T-cell (primary cell): ENCODE measurements at regions not wholly inside any gene's neighbourhood (a gene's known extent, or its start where the extent isn't known, plus 50 kb on each side); places are given as distances from the start of the nearest gene placed in this dataset.

Experiments used
- ATAC-seq, 4 experiments: fragments of 200-7000 bp in 3 of 4; fragments of 150-1000 bp in 1 of 4; cut with Tn5 transposase; replicated peaks in 1 of 4; 1 replicate in 3 of 4; 2 replicates in 1 of 4; pipeline ENCODE4 v1.10.0; 2021; ENCODE audit warnings: moderate library complexity in 3 of 4, mild to moderate bottlenecking in 2 of 4, moderate number of reproducible peaks in 1 of 4
- CTCF ChIA-PET, 2 donors: fragments of 300-600 bp; sonication (Branson Sonifier 250); formaldehyde crosslinking; loops; one replicate each; lab custom pipeline; 2022; ENCODE audit warnings: antibody characterized with exemption in 2 of 2; lab: Charles Lee
- POLR2A ChIA-PET, 2 donors: fragments of 300-600 bp; sonication (Branson Sonifier 250); formaldehyde crosslinking; loops; one replicate each; lab custom pipeline; 2022; ENCODE audit warnings: antibody characterized with exemption in 2 of 2; lab: Charles Lee
- DNase-seq, 35 experiments: peaks; one replicate each; pipeline versions ENCODE4 v3.0.0 to v3.0.0-alpha.2; 2013 to 2023
- H3K27ac ChIP-seq: one replicate; pipeline ENCODE4 v1.5.1; 2013; ENCODE audit warnings: low read length
- H3K27me3 ChIP-seq, 2 experiments: replicated peaks in 1 of 2; 1 replicate in 1 of 2; 2 replicates in 1 of 2; pipeline versions ENCODE4 v1.6.1 to v1.7.0; 2013; ENCODE audit warnings: low read length in 1 of 2, mixed read lengths in 1 of 2; ENCODE audit not compliant: control insufficient read depth in 2 of 2, insufficient read depth in 2 of 2; ENCODE audit errors: extremely low read depth in 1 of 2
- H3K36me3 ChIP-seq, 2 donors: 1 replicate in 1 of 2; 2 replicates in 1 of 2; pipeline versions ENCODE4 v1.6.1 to v1.7.0; 2013; ENCODE audit warnings: low read length in 1 of 2; ENCODE audit not compliant: control insufficient read depth in 2 of 2, insufficient read depth in 1 of 2; ENCODE audit errors: extremely low read depth in 1 of 2
- H3K4me1 ChIP-seq, 2 experiments: 1 replicate in 1 of 2; 2 replicates in 1 of 2; pipeline versions ENCODE4 v1.6.1 to v1.7.0; 2013; ENCODE audit warnings: low read length in 2 of 2, mixed read lengths in 1 of 2; ENCODE audit not compliant: insufficient read depth in 2 of 2, control insufficient read depth in 1 of 2; ENCODE audit errors: extremely low read depth in 1 of 2
- H3K4me3 ChIP-seq, 2 donors: 1 replicate in 1 of 2; 2 replicates in 1 of 2; pipeline versions ENCODE4 v1.5.1 to v1.7.0; 2013; ENCODE audit warnings: mild to moderate bottlenecking in 2 of 2, low read length in 1 of 2, moderate library complexity in 1 of 2; ENCODE audit not compliant: control insufficient read depth in 1 of 2; ENCODE audit errors: extremely low read depth in 1 of 2
- H3K9me3 ChIP-seq: 2 replicates; pipeline ENCODE4 v1.7.0; 2013
- H3K27ac Mint-ChIP-seq, 2 donors: one replicate each; pipeline ENCODE4 v1.8.0; 2020 to 2021; ENCODE audit warnings: mild to moderate bottlenecking in 2 of 2, mixed read lengths in 2 of 2
- H3K27me3 Mint-ChIP-seq, 2 donors: one replicate each; pipeline ENCODE4 v1.8.0; 2021 to 2022; ENCODE audit warnings: mixed read lengths in 2 of 2
- H3K36me3 Mint-ChIP-seq: one replicate; pipeline ENCODE4 v1.8.0; 2021; ENCODE audit warnings: mixed read lengths
- H3K4me1 Mint-ChIP-seq, 3 donors: one replicate each; pipeline ENCODE4 v1.8.0; 2020 to 2022; ENCODE audit warnings: mixed read lengths in 3 of 3, mild to moderate bottlenecking in 1 of 3
- H3K4me3 Mint-ChIP-seq, 3 donors: one replicate each; pipeline ENCODE4 v1.8.0; 2020 to 2022; ENCODE audit warnings: mild to moderate bottlenecking in 3 of 3, mixed read lengths in 3 of 3, moderate library complexity in 3 of 3
- H3K9me3 Mint-ChIP-seq, 3 donors: one replicate each; pipeline ENCODE4 v1.8.0; 2020 to 2022; ENCODE audit warnings: mixed read lengths in 3 of 3
- WGBS: methylation state at CpG from one replicate; pipeline ENCODE4 v1.1.5; 2013; ENCODE audit warnings: missing lambda C conversion rate; ENCODE audit not compliant: insufficient coverage; 5-methylcytosine and 5-hydroxymethylcytosine counted together

GRCh38 chr5:51606921-51607320 is 223.7 kb downstream of the ISL1 start:
- WGBS: no CpG with 5 or more reads among the region's 5 CpGs
- no peaks in the 10 kb centered on the region for H3K9me3 ChIP-seq
- no peak for ATAC-seq
- Mint-ChIP-seq H3K4me3 (no peak overlapping the region), H3K4me1 (no peaks in the 10 kb centered on the region), H3K9me3 (peaks cover 13 to 19% (median 14%) of the 10 kb centered on the region in 3 donors), H3K36me3 (no peaks in the 10 kb centered on the region), H3K27ac (no peak overlapping the region), H3K27me3 (no peaks in the 10 kb centered on the region)
- H3K4me1 ChIP-seq: no peaks in the 10 kb centered on the region
- ChIA-PET POLR2A (no interaction called here), CTCF (no interaction called here)
- H3K27ac ChIP-seq: no peak overlapping the region
- H3K4me3 ChIP-seq: no peak overlapping the region
- H3K36me3 ChIP-seq: no peaks in the 10 kb centered on the region
- DNase-seq: no peak
- H3K27me3 ChIP-seq: no peaks in the 10 kb centered on the region

- Mint-ChIP-seq H3K36me3 (no peaks in the 10 kb centered on the region), H3K27me3 (no peaks in the 10 kb centered on the region), H3K9me3 (peaks cover 0 to 6% (median 2%) of the 10 kb centered on the region in 3 donors), H3K4me1 (no peaks in the 10 kb centered on the region), H3K27ac (no peak overlapping the region), H3K4me3 (no peak overlapping the region)
- CTCF ChIA-PET: no interaction called here
- ATAC-seq: no peak
- Histone ChIP-seq H3K4me3 (no peak overlapping the region), H3K9me3 (no peaks in the 10 kb centered on the region), H3K4me1 (no peaks in the 10 kb centered on the region), H3K36me3 (no peaks in the 10 kb centered on the region), H3K27ac (no peak overlapping the region), H3K27me3 (no peaks in the 10 kb centered on the region)
- no peak for DNase-seq
- POLR2A ChIA-PET: no interaction called here
- WGBS: no CpG with 5 or more reads among the region's 2 CpGs
Measured at GRCh38 chr5:51618234-51618633, 235.0 kb downstream of the ISL1 start.

DNA sequence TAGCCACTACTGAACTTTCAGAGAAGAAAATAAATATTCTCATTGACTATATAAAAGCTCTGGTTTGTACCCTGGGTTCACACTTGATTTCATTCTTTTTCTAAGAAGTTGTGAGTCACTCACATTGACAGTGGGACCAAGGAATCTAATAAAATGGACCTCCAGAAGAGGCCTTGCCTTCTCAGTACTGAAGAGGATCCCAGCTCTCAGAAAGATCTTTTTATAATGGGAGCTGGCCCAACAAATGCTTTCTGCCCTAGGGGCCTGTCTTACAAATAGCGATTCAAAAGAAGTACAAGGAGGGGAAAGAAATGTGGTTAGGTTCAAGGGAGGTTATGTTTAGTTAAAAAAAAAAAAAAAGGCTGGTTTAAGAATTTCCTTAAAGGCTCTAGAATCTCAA is 237.9 kb downstream of the ISL1 start:
- ChIA-PET POLR2A (no interaction called here), CTCF (no interaction called here)
- Mint-ChIP-seq H3K9me3 (peaks cover 6 to 20% (median 16%) of the 10 kb centered on the region in 3 donors), H3K36me3 (no peaks in the 10 kb centered on the region), H3K4me3 (no peak overlapping the region), H3K4me1 (no peaks in the 10 kb centered on the region), H3K27ac (no peak overlapping the region), H3K27me3 (no peaks in the 10 kb centered on the region)
- no peak for ATAC-seq
- Histone ChIP-seq H3K4me3 (no peak overlapping the region), H3K9me3 (no peaks in the 10 kb centered on the region), H3K27me3 (no peaks in the 10 kb centered on the region), H3K4me1 (no peaks in the 10 kb centered on the region), H3K36me3 (no peaks in the 10 kb centered on the region), H3K27ac (no peak overlapping the region)
- no peak for DNase-seq
- WGBS: no CpG with 5 or more reads among the region's 1 CpG

- whole genome bisulfite sequencing: no CpG with 5 or more reads among the region's 2 CpGs
- no peaks in the 10 kb centered on the region for H3K4me1 ChIP-seq
- ChIA-PET CTCF (no interaction called here), POLR2A (no interaction called here)
- DNase-seq (no peak), ATAC-seq (no peak)
- no peak overlapping the region for H3K27ac ChIP-seq
- H3K9me3 Mint-ChIP-seq: peaks cover 6 to 21% (median 20%) of the 10 kb centered on the region in 3 donors
- H3K27me3 Mint-ChIP-seq: no peaks in the 10 kb centered on the region
- H3K9me3 ChIP-seq: no peaks in the 10 kb centered on the region
- no peak overlapping the region for H3K4me3 ChIP-seq
- H3K36me3 Mint-ChIP-seq: no peaks in the 10 kb centered on the region
- no peak overlapping the region for H3K27ac Mint-ChIP-seq
- H3K4me1 Mint-ChIP-seq: no peaks in the 10 kb centered on the region
- no peak overlapping the region for H3K4me3 Mint-ChIP-seq
- H3K36me3 ChIP-seq: no peaks in the 10 kb centered on the region
- H3K27me3 ChIP-seq: no peaks in the 10 kb centered on the region
Measured at GRCh38 chr5:51622161-51622790, 239.0 kb downstream of the ISL1 start.

- no peaks in the 10 kb centered on the region for H3K27me3 Mint-ChIP-seq
- no peak overlapping the region for H3K4me3 Mint-ChIP-seq
- no peak for ATAC-seq
- no CpG with 5 or more reads among the region's 3 CpGs for WGBS
- H3K27ac ChIP-seq: no peak overlapping the region
- no peaks in the 10 kb centered on the region for H3K36me3 ChIP-seq
- no peaks in the 10 kb centered on the region for H3K4me1 Mint-ChIP-seq
- H3K4me1 ChIP-seq: no peaks in the 10 kb centered on the region
- H3K9me3 Mint-ChIP-seq: peaks cover 6 to 33% (median 21%) of the 10 kb centered on the region in 3 donors
- no peak for DNase-seq
- no peak overlapping the region for H3K4me3 ChIP-seq
- CTCF ChIA-PET: no interaction called here
- POLR2A ChIA-PET: no interaction called here
- H3K27me3 ChIP-seq: no peaks in the 10 kb centered on the region
- no peaks in the 10 kb centered on the region for H3K9me3 ChIP-seq
- H3K27ac Mint-ChIP-seq: no peak overlapping the region
- no peaks in the 10 kb centered on the region for H3K36me3 Mint-ChIP-seq
Measured at GRCh38 chr5:51625224-51625968, 242.1 kb downstream of the ISL1 start.

DNA sequence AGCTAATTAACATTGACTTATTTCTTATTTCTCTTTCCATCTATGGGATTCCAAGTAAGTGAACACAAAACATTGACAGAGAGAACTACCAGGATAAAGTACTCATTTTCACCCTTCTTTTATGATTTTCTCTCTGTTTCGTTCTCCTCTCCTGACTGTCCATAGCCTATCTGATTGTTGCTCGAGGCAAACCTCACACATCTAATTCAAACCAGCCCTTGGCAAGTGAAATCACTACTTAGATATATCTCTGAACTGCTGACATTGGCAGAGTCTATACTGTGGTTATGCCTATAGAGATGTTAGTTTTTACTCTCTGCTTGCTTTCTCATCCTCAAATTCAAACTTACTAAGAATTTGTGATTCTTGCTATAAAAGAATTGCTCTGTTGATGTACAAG is 248.8 kb downstream of the ISL1 start:
- DNase-seq: no peak
- Mint-ChIP-seq H3K27ac (no peak overlapping the region), H3K4me3 (no peak overlapping the region), H3K9me3 (peaks cover 5 to 38% (median 7%) of the 10 kb centered on the region in 3 donors), H3K4me1 (no peaks in the 10 kb centered on the region), H3K27me3 (no peaks in the 10 kb centered on the region), H3K36me3 (no peaks in the 10 kb centered on the region)
- ChIA-PET POLR2A (no interaction called here), CTCF (no interaction called here)
- H3K9me3 ChIP-seq: no peaks in the 10 kb centered on the region
- no peak for ATAC-seq
- H3K36me3 ChIP-seq: no peaks in the 10 kb centered on the region
- H3K27ac ChIP-seq: no peak overlapping the region
- WGBS: no CpG with 5 or more reads among the region's 2 CpGs
- no peaks in the 10 kb centered on the region for H3K4me1 ChIP-seq
- H3K4me3 ChIP-seq: no peak overlapping the region
- H3K27me3 ChIP-seq: no peaks in the 10 kb centered on the region
